Neuronal stem cell (in vitro differentiated cells): ENCODE measurements at regions not wholly inside any gene's neighbourhood (a gene's known extent, or its start where the extent isn't known, plus 50 kb on each side); places are given as distances from the start of the nearest gene placed in this dataset.

ENCODE experiments used
- DNase-seq: peaks from one replicate; pipeline ENCODE4 v3.0.0-alpha.2; 2013; ENCODE audit warnings: low spot score
- H2AFZ ChIP-seq: one replicate; pipeline ENCODE4 v1.6.1; 2013; ENCODE audit warnings: mild to moderate bottlenecking, low read length, inconsistent platforms
- H2AK5ac ChIP-seq: 2 replicates; pipeline ENCODE4 v1.6.1; 2013; ENCODE audit warnings: low read depth, mild to moderate bottlenecking, inconsistent platforms, low read length, moderate library complexity, mixed read lengths
- H2BK120ac ChIP-seq: 2 replicates; pipeline ENCODE4 v1.6.1; 2013; ENCODE audit warnings: low read depth, mild to moderate bottlenecking, inconsistent platforms, low read length, moderate library complexity, mixed read lengths
- H2BK12ac ChIP-seq: one replicate; pipeline ENCODE4 v1.6.1; 2013; ENCODE audit warnings: low read length, inconsistent platforms
- H2BK15ac ChIP-seq: 2 replicates; pipeline ENCODE4 v1.6.1; 2013; ENCODE audit warnings: mild to moderate bottlenecking, low read length, inconsistent platforms, mixed read lengths
- H2BK5ac ChIP-seq: one replicate; pipeline ENCODE4 v1.6.1; 2013; ENCODE audit warnings: inconsistent platforms, mild to moderate bottlenecking, low read length, moderate library complexity
- H3K14ac ChIP-seq: one replicate; pipeline ENCODE4 v1.6.1; 2013; ENCODE audit warnings: low read length, inconsistent platforms
- H3K18ac ChIP-seq: 2 replicates; pipeline ENCODE4 v1.6.1; 2013; ENCODE audit warnings: low read length, inconsistent platforms
- H3K23ac ChIP-seq: 2 replicates; pipeline ENCODE4 v1.6.1; 2013; ENCODE audit warnings: low read depth, mild to moderate bottlenecking, mixed read lengths, low read length, inconsistent platforms; ENCODE audit not compliant: poor library complexity
- H3K27ac ChIP-seq: replicated peaks from 3 replicates; pipeline ENCODE4 v1.5.1; 2013; ENCODE audit warnings: low read length, inconsistent platforms
- H3K27me3 ChIP-seq, 3 experiments: 2 replicates each; pipeline ENCODE4 v1.6.1; 2013; ENCODE audit warnings: low read length in 3 of 3, mild to moderate bottlenecking in 2 of 3, inconsistent platforms in 1 of 3, low read depth in 1 of 3, mixed read lengths in 1 of 3, moderate library complexity in 1 of 3; ENCODE audit not compliant: control insufficient read depth in 3 of 3, insufficient read depth in 3 of 3
- H3K36me3 ChIP-seq, 2 donors: replicated peaks in 1 of 2; 2 replicates each; pipeline ENCODE4 v1.6.1; 2013; ENCODE audit warnings: low read length in 2 of 2; ENCODE audit not compliant: control insufficient read depth in 2 of 2, insufficient read depth in 2 of 2
- H3K4ac ChIP-seq: 2 replicates; pipeline ENCODE4 v1.6.1; 2013; ENCODE audit warnings: inconsistent platforms, mild to moderate bottlenecking, low read length, moderate library complexity
- H3K4me1 ChIP-seq, 2 donors: 1 replicate in 1 of 2; 2 replicates in 1 of 2; pipeline ENCODE4 v1.6.1; 2013; ENCODE audit warnings: low read length in 2 of 2, low read depth in 1 of 2; ENCODE audit not compliant: control insufficient read depth in 2 of 2, insufficient read depth in 1 of 2
- H3K4me2 ChIP-seq: one replicate; pipeline ENCODE4 v1.6.1; 2013; ENCODE audit warnings: mild to moderate bottlenecking, low read length, inconsistent platforms; ENCODE audit not compliant: insufficient read depth, poor library complexity, severe bottlenecking
- H3K4me3 ChIP-seq, 2 donors: 2 replicates each; pipeline ENCODE4 v1.5.1; 2013; ENCODE audit warnings: low read length in 2 of 2, mild to moderate bottlenecking in 2 of 2, inconsistent platforms in 1 of 2, moderate library complexity in 1 of 2
- H3K79me1 ChIP-seq: one replicate; pipeline ENCODE4 v1.6.1; 2013; ENCODE audit warnings: low read depth, mild to moderate bottlenecking, inconsistent platforms, low read length, moderate library complexity
- H3K9ac ChIP-seq: one replicate; pipeline ENCODE4 v1.6.1; 2013; ENCODE audit warnings: mild to moderate bottlenecking, low read depth, low read length, inconsistent platforms; ENCODE audit not compliant: poor library complexity
- H3K9me3 ChIP-seq, 2 donors: replicated peaks in 1 of 2; 2 replicates each; pipeline versions ENCODE3 to v1.6.1; 2013; ENCODE audit warnings: low read length in 2 of 2, mild to moderate bottlenecking in 2 of 2, inconsistent platforms in 1 of 2, low read depth in 1 of 2, mixed read lengths in 1 of 2, moderate library complexity in 1 of 2; ENCODE audit not compliant: control insufficient read depth in 2 of 2, insufficient read depth in 1 of 2
- H4K8ac ChIP-seq: one replicate; pipeline ENCODE4 v1.6.1; 2013; ENCODE audit warnings: low read depth, mild to moderate bottlenecking, inconsistent platforms, low read length, moderate library complexity
- H4K91ac ChIP-seq: one replicate; pipeline ENCODE4 v1.6.1; 2013; ENCODE audit warnings: low read length, low read depth, mild to moderate bottlenecking, inconsistent platforms; ENCODE audit not compliant: poor library complexity
- WGBS, 2 donors: extraction: QIAGEN DNeasy Blood & Tissue Kit; methylation state at CpG; one replicate each; pipeline ENCODE4 v1.1.7; 2013; ENCODE audit warnings: missing lambda C conversion rate in 2 of 2, mixed read lengths in 1 of 2; ENCODE audit not compliant: insufficient read length in 2 of 2, insufficient replicate concordance in 1 of 2; ENCODE audit errors: extremely low coverage in 2 of 2; 5-methylcytosine and 5-hydroxymethylcytosine counted together

- Histone ChIP-seq H3K9me3 (no peaks in the 10 kb centered on the region), H4K91ac (no peak overlapping the region), H2AFZ (no peak overlapping the region), H4K8ac (no peak overlapping the region), H3K18ac (no peak overlapping the region), H2BK5ac (no peak overlapping the region), H2BK15ac (no peak overlapping the region), H3K4me2 (no peak overlapping the region), H3K36me3 (no peaks in the 10 kb centered on the region), H3K9ac (no peak overlapping the region), H3K4ac (no peak overlapping the region), H3K14ac (no peak overlapping the region), H3K4me1 (peaks cover 0 to 2% of the 10 kb centered on the region in 2 donors), H3K27me3 (no peaks in the 10 kb centered on the region), H3K27ac (no peak overlapping the region), H2BK12ac (no peak overlapping the region), H2BK120ac (no peak overlapping the region), H3K23ac (no peak overlapping the region), H3K4me3 (no peak overlapping the region), H2AK5ac (no peak overlapping the region), H3K79me1 (no peaks in the 10 kb centered on the region)
- DNase-seq = no peak
- no CpG with 5 or more reads among the region's 2 CpGs for WGBS, 2 donors
These were observed 807.4 kb upstream of the CITED2 start for GRCh38 chr6:140181876-140182275.

- H2BK15ac ChIP-seq = no peak overlapping the region
- no peak overlapping the region for H3K18ac ChIP-seq
- no peak overlapping the region for H2BK120ac ChIP-seq
- no peak overlapping the region for H2BK5ac ChIP-seq
- H3K4me1 ChIP-seq = peaks cover 0 to 2% of the 10 kb centered on the region in 2 donors
- H2BK12ac ChIP-seq = no peak overlapping the region
- no peak overlapping the region for H3K23ac ChIP-seq
- no peak overlapping the region for H3K4me3 ChIP-seq
- H4K91ac ChIP-seq = no peak overlapping the region
- H4K8ac ChIP-seq = no peak overlapping the region
- no peaks in the 10 kb centered on the region for H3K79me1 ChIP-seq
- no peaks in the 10 kb centered on the region for H3K27me3 ChIP-seq
- H3K27ac ChIP-seq = no peak overlapping the region
- no peak overlapping the region for H2AK5ac ChIP-seq
- H2AFZ ChIP-seq = no peak overlapping the region
- no peak overlapping the region for H3K9ac ChIP-seq
- no CpG with 5 or more reads among the region's 2 CpGs for WGBS, 2 donors
- no peak overlapping the region for H3K14ac ChIP-seq
- peaks cover 0 to under 1% of the 10 kb centered on the region in 2 donors for H3K9me3 ChIP-seq
- no peaks in the 10 kb centered on the region for H3K36me3 ChIP-seq
- no peak overlapping the region for H3K4me2 ChIP-seq
- no peak overlapping the region for H3K4ac ChIP-seq
- no peak for DNase-seq
These were observed 805.9 kb upstream of the CITED2 start for GRCh38 chr6:140180306-140180705.

GRCh38 chr6:140178935-140179334 lies 804.5 kb upstream of the CITED2 start:
- Histone ChIP-seq H3K23ac (no peak overlapping the region), H3K4me2 (no peak overlapping the region), H2BK12ac (no peak overlapping the region), H3K36me3 (no peaks in the 10 kb centered on the region), H3K27me3 (no peaks in the 10 kb centered on the region), H3K4me3 (no peak overlapping the region), H3K79me1 (no peaks in the 10 kb centered on the region), H2AK5ac (no peak overlapping the region), H3K4me1 (peaks cover 0 to 2% of the 10 kb centered on the region in 2 donors), H3K4ac (no peak overlapping the region), H3K18ac (no peak overlapping the region), H2AFZ (no peak overlapping the region), H4K91ac (no peak overlapping the region), H3K9ac (no peak overlapping the region), H3K14ac (no peak overlapping the region), H2BK120ac (no peak overlapping the region), H4K8ac (no peak overlapping the region), H2BK15ac (no peak overlapping the region), H3K27ac (no peak overlapping the region), H2BK5ac (no peak overlapping the region), H3K9me3 (peaks cover 0 to 2% of the 10 kb centered on the region in 2 donors)
- DNase-seq = no peak

- no peak overlapping the region for H2AFZ ChIP-seq
- no peaks in the 10 kb centered on the region for H3K27me3 ChIP-seq
- H3K4ac ChIP-seq = no peak overlapping the region
- no peak overlapping the region for H2AK5ac ChIP-seq
- H3K4me1 ChIP-seq = peaks cover 0 to 2% of the 10 kb centered on the region in 2 donors
- H2BK15ac ChIP-seq = no peak overlapping the region
- H2BK12ac ChIP-seq = no peak overlapping the region
- no peaks in the 10 kb centered on the region for H3K79me1 ChIP-seq
- no peak overlapping the region for H3K9ac ChIP-seq
- H4K8ac ChIP-seq = no peak overlapping the region
- H3K14ac ChIP-seq = no peak overlapping the region
- no CpG with 5 or more reads among the region's 1 CpG for WGBS, 2 donors
- no peak overlapping the region for H2BK5ac ChIP-seq
- no peak overlapping the region for H2BK120ac ChIP-seq
- no peak overlapping the region for H3K18ac ChIP-seq
- DNase-seq = no peak
- peaks cover 0 to 2% of the 10 kb centered on the region in 2 donors for H3K9me3 ChIP-seq
- H3K36me3 ChIP-seq = no peaks in the 10 kb centered on the region
- H4K91ac ChIP-seq = no peak overlapping the region
- H3K4me2 ChIP-seq = no peak overlapping the region
- H3K23ac ChIP-seq = no peak overlapping the region
- no peak overlapping the region for H3K4me3 ChIP-seq
- no peak overlapping the region for H3K27ac ChIP-seq
These were observed 804.1 kb upstream of the CITED2 start for GRCh38 chr6:140178520-140178919.
